Smooth muscle cell (in vitro differentiated cells): ENCODE measurements at regions not wholly inside any gene's neighbourhood (a gene's known extent, or its start where the extent isn't known, plus 50 kb on each side); places are given as distances from the start of the nearest gene placed in this dataset.
"Not testable (repeated sequence)": the region's sequence is repeated elsewhere in the genome, so short reads cannot be mapped to it uniquely, and the experiment has no call there.

Experiments used
- DNase-seq: peaks from one replicate; lab custom pipeline; 2025; ENCODE audit not compliant: unreplicated experiment; lab: John Stamatoyannopoulos, UW
- H2AFZ ChIP-seq: fragments of 200-600 bp; sonication (generic); 2 replicates; pipeline ENCODE4 v1.6.0; 2016; ENCODE audit warnings: antibody characterized with exemption, low read depth, mild to moderate bottlenecking
- H3F3A ChIP-seq: fragments of 200-600 bp; sonication (generic); 2 replicates; pipeline ENCODE4 v1.6.0; 2017; ENCODE audit warnings: antibody characterized with exemption, low read depth
- H3K27ac ChIP-seq: fragments of 200-600 bp; sonication (generic); 2 replicates; pipeline ENCODE4 v1.5.1; 2016; ENCODE audit warnings: low read depth, mild to moderate bottlenecking
- H3K27me3 ChIP-seq: fragments of 200-600 bp; sonication (generic); 2 replicates; pipeline ENCODE4 v1.6.1; 2016; ENCODE audit warnings: low read depth, mild to moderate bottlenecking
- H3K36me3 ChIP-seq: fragments of 200-600 bp; sonication (generic); 2 replicates; pipeline ENCODE4 v1.5.1; 2016; ENCODE audit warnings: low read depth
- H3K4me1 ChIP-seq: fragments of 200-600 bp; sonication (generic); 2 replicates; pipeline ENCODE4 v1.5.1; 2016; ENCODE audit warnings: low read depth
- H3K4me2 ChIP-seq: fragments of 200-600 bp; sonication (generic); 2 replicates; pipeline ENCODE4 v1.6.0; 2016; ENCODE audit warnings: mild to moderate bottlenecking
- H3K4me3 ChIP-seq: fragments of 200-600 bp; sonication (generic); 2 replicates; pipeline ENCODE4 v1.5.1; 2016; ENCODE audit warnings: mild to moderate bottlenecking
- H3K79me2 ChIP-seq: fragments of 200-600 bp; sonication (generic); 2 replicates; pipeline ENCODE4 v1.6.0; 2016; ENCODE audit warnings: low read depth, mild to moderate bottlenecking
- H3K9ac ChIP-seq: fragments of 200-600 bp; sonication (generic); 2 replicates; pipeline ENCODE4 v1.6.0; 2016; ENCODE audit warnings: low read depth
- H3K9me3 ChIP-seq: fragments of 200-600 bp; sonication (generic); replicated peaks from 2 replicates; pipeline ENCODE4 v1.5.1; 2016; ENCODE audit warnings: low read depth
- H4K20me1 ChIP-seq: fragments of 200-600 bp; sonication (generic); 2 replicates; pipeline ENCODE4 v1.6.0; 2016; ENCODE audit warnings: low read depth
- CTCF ChIP-seq: fragments of 200-600 bp; sonication (generic); IDR thresholded peaks from 2 replicates; pipeline ENCODE4 v1.5.1; 2017; ENCODE audit warnings: borderline replicate concordance, mild to moderate bottlenecking, antibody characterized with exemption; ENCODE audit not compliant: insufficient read depth, poor library complexity, severe bottlenecking
- WGBS: methylation state at CpG from one replicate; pipeline ENCODE4 v1.1.7; 2016; ENCODE audit warnings: low lambda C conversion rate; 5-methylcytosine and 5-hydroxymethylcytosine counted together

- Histone ChIP-seq H4K20me1 (no peaks in the 10 kb centered on the region), H3F3A (no peaks in the 10 kb centered on the region), H3K27ac (no peak overlapping the region), H3K4me2 (no peak overlapping the region), H3K9ac (no peak overlapping the region), H3K27me3 (peaks cover 5% of the 10 kb centered on the region), H3K9me3 (no peaks in the 10 kb centered on the region), H3K36me3 (no peaks in the 10 kb centered on the region), H3K4me3 (no peak overlapping the region), H3K4me1 (peaks cover 8% of the 10 kb centered on the region), H3K79me2 (no peaks in the 10 kb centered on the region), H2AFZ (no peak overlapping the region)
- WGBS, result 75% methylated on average over 8 of the region's 8 CpGs
- no peak for DNase-seq
- TF ChIP-seq CTCF, result no peak
Observed at GRCh38 chr2:113351375-113352355, 72.9 kb upstream of the PAX8 start.

DNA sequence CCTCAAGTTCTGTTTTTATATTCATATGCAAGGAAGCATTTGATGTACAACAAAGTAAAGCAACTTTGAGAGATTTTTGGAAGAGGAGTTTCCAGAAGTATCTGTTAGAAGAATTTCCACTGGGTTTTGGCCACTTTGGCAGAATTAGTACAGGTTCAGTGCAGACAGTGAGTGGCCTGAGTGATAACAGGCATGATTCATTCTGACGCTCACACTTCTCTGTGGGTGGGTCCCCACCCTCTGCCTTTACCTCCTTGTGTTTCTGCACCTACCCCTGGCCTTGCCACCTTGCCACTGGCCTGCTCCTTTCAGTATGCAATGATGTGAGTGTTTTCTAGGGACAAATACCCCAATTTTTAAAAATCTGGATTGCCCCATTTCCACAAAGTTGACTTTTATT lies 65.1 kb upstream of the PAX8 start:
- not testable (repeated sequence) for H3K36me3 ChIP-seq, H4K20me1 ChIP-seq, H3K4me1 ChIP-seq, H3K79me2 ChIP-seq, H3K4me3 ChIP-seq, DNase-seq, H3K27me3 ChIP-seq, H3F3A ChIP-seq, H3K27ac ChIP-seq, H3K9ac ChIP-seq, H3K4me2 ChIP-seq, H2AFZ ChIP-seq, H3K9me3 ChIP-seq
- 67% methylated on average over 1 of the region's 1 CpG for WGBS

DNA sequence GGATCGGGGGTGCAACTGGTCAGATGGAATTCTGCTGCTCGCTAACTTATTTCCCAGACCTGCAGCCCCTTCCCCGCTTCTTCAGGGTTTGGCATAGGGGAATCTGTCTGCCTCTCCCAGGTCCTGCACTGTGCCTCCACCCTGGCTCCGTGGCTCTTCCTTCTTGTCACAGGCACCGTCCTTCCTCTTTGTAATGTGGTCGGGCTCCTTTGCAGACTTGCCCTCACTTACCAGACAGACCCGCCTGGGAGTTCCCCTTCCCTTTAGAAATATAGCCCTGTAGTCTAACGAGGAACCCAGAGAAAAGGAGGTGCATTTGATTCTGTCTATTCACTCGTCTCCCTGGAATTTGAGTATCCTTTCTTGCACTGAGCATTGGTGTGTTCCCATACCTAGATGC lies 63.9 kb upstream of the PAX8 start:
- no peaks in the 10 kb centered on the region for H4K20me1 ChIP-seq
- no peaks in the 10 kb centered on the region for H3K79me2 ChIP-seq
- 73% methylated on average over 9 of the region's 9 CpGs for WGBS
- no peak overlapping the region for H3K9ac ChIP-seq
- no peak for DNase-seq
- no peak overlapping the region for H2AFZ ChIP-seq
- H3K9me3 ChIP-seq, result no peaks in the 10 kb centered on the region
- no peaks in the 10 kb centered on the region for H3K36me3 ChIP-seq
- TF ChIP-seq CTCF, result no peak
- H3K4me3 ChIP-seq, result no peak overlapping the region
- no peaks in the 10 kb centered on the region for H3F3A ChIP-seq
- H3K27me3 ChIP-seq, result no peaks in the 10 kb centered on the region
- H3K27ac ChIP-seq, result no peak overlapping the region
- no peak overlapping the region for H3K4me2 ChIP-seq
- H3K4me1 ChIP-seq, result no peaks in the 10 kb centered on the region

GRCh38 chr2:113341870-113342253 lies 63.1 kb upstream of the PAX8 start:
- not testable (repeated sequence) for DNase-seq, H3F3A ChIP-seq, H3K4me3 ChIP-seq, H3K27me3 ChIP-seq, H2AFZ ChIP-seq, H3K9me3 ChIP-seq, H3K27ac ChIP-seq, H4K20me1 ChIP-seq, H3K4me1 ChIP-seq, H3K79me2 ChIP-seq, H3K9ac ChIP-seq, H3K36me3 ChIP-seq, H3K4me2 ChIP-seq
- 83% methylated on average over 3 of the region's 3 CpGs for WGBS
